HepG2 (cell line): ENCODE measurements at regions not wholly inside any gene's neighbourhood (a gene's known extent, or its start where the extent isn't known, plus 50 kb on each side); places are given as distances from the start of the nearest gene placed in this dataset.

Experiments
- ATAC-seq: fragments of 200-7000 bp; cut with Tn5 transposase; 3 replicates; pipeline ENCODE4 v1.9.1; 2020; ENCODE audit warnings: mild to moderate bottlenecking, moderate library complexity
- BruUV-seq: library from RNA; stranded (reverse); fragments of 400-500 nt; replicated peaks from 2 replicates; lab custom pipeline; 2021; lab: Mats Ljungman, UMichigan
- CTCF ChIA-PET: fragments of 300-600 bp; formaldehyde crosslinking; extraction: SDS; loops from one replicate; lab custom pipeline; 2021; ENCODE audit warnings: low total read pairs, inconsistent platforms, low intra/inter-chr PET ratio; lab: Yijun Ruan, JAX
- POLR2A ChIA-PET: fragments of 350-600 bp; sonication (Branson Sonifier 250); formaldehyde crosslinking; loops from one replicate; lab custom pipeline; 2020; ENCODE audit warnings: antibody characterized with exemption, inconsistent platforms; lab: Yijun Ruan, JAX
- DNase-seq: peaks from one replicate; pipeline ENCODE4 v3.0.0-alpha.2; 2015; ENCODE audit warnings: low spot score
- FAIRE-seq: peaks from 3 replicates; lab custom pipeline; 2011; peaks lifted over from hg19 to GRCh38; lab: Jason Lieb, UNC
- H2AFZ ChIP-seq: one replicate; pipeline ENCODE4 v1.6.1; 2011; ENCODE audit warnings: low read length, inconsistent platforms
- H3K27ac ChIP-seq: fragments of 300-600 bp; 3 replicates; pipeline ENCODE4 v1.8.0; 2011; ENCODE audit warnings: mixed run types, mild to moderate bottlenecking, mixed read lengths, low read length, inconsistent platforms; ENCODE audit not compliant: insufficient read depth; ENCODE audit errors: extremely low read length
- H3K27me3 ChIP-seq, 2 experiments: fragments of 200-600 bp in 1 of 2; 2 replicates in 1 of 2; 3 replicates in 1 of 2; pipeline versions ENCODE4 v1.6.0 to v1.8.0; 2011; ENCODE audit warnings: low read length in 2 of 2, mild to moderate bottlenecking in 2 of 2, moderate library complexity in 2 of 2, inconsistent platforms in 1 of 2; ENCODE audit not compliant: insufficient read depth in 2 of 2, control insufficient read depth in 1 of 2
- H3K36me3 ChIP-seq, 2 experiments: fragments of 200-600 bp in 1 of 2; replicated peaks in 1 of 2; 2 replicates in 1 of 2; 3 replicates in 1 of 2; pipeline versions ENCODE4 v1.5.1 to v1.8.0; 2011; ENCODE audit warnings: low read length in 2 of 2, inconsistent platforms in 1 of 2; ENCODE audit not compliant: insufficient read depth in 2 of 2, control insufficient read depth in 1 of 2
- H3K4me1 ChIP-seq: 2 replicates; pipeline ENCODE4 v1.5.1; 2012; ENCODE audit warnings: low read length, inconsistent platforms; ENCODE audit not compliant: insufficient read depth
- H3K4me2 ChIP-seq: 2 replicates; pipeline ENCODE4 v1.6.0; 2011; ENCODE audit warnings: low read depth, low read length, inconsistent platforms
- H3K4me3 ChIP-seq, 3 experiments: fragments of 200-600 bp in 1 of 3; sonication (generic), shearing (Covaris generic) in 1 of 3; replicated peaks in 1 of 3; 2 replicates each; pipeline ENCODE4 v1.5.1; 2011 to 2016; ENCODE audit warnings: low read length in 3 of 3, inconsistent platforms in 2 of 3, low read depth in 2 of 3, mild to moderate bottlenecking in 2 of 3, control low read depth in 1 of 3, mixed read lengths in 1 of 3; ENCODE audit not compliant: insufficient read depth in 1 of 3
- H3K79me2 ChIP-seq: one replicate; pipeline ENCODE4 v1.6.1; 2011; ENCODE audit warnings: low read length, inconsistent platforms; ENCODE audit not compliant: insufficient read depth
- H3K9ac ChIP-seq: 2 replicates; pipeline ENCODE4 v1.6.0; 2011; ENCODE audit warnings: mild to moderate bottlenecking, low read depth, low read length, inconsistent platforms; ENCODE audit not compliant: insufficient read depth
- H3K9me3 ChIP-seq: 2 replicates; pipeline ENCODE4 v1.5.1; 2012; ENCODE audit warnings: mild to moderate bottlenecking, low read length
- H4K20me1 ChIP-seq: 2 replicates; pipeline ENCODE4 v1.6.0; 2011; ENCODE audit warnings: inconsistent platforms, mild to moderate bottlenecking, low read length, moderate library complexity; ENCODE audit not compliant: insufficient read depth
- ATF7 ChIP-seq, 2 experiments: fragments of 450-650 bp in 1 of 2; sonication (generic) in 1 of 2; formaldehyde crosslinking in 1 of 2; IDR thresholded peaks; 2 replicates each; pipeline versions ENCODE4 v1.4.0 to v1.6.1; 2016 to 2020; ENCODE audit warnings: antibody characterized with exemption in 1 of 2, mild to moderate bottlenecking in 1 of 2, missing genetic modification reagents in 1 of 2
- CSRNP2 ChIP-seq: sonication (generic); formaldehyde crosslinking; conservative IDR thresholded peaks from 2 replicates; pipeline ENCODE4 v1.8.0; 2022; ENCODE audit warnings: low read depth, missing genetic modification reagents
- MYC ChIP-seq: sonication (generic); formaldehyde crosslinking; IDR thresholded peaks from 2 replicates; pipeline ENCODE4 v1.9.0; 2021; ENCODE audit warnings: missing genetic modification reagents, borderline replicate concordance
- NFIB ChIP-seq: sonication (generic); formaldehyde crosslinking; IDR thresholded peaks from 2 replicates; pipeline ENCODE4 v1.9.0; 2021; ENCODE audit warnings: missing genetic modification reagents, mild to moderate bottlenecking, borderline replicate concordance
- RELA ChIP-seq: sonication (generic); formaldehyde crosslinking; IDR thresholded peaks from 2 replicates; pipeline ENCODE4 v1.4.0; 2020; ENCODE audit warnings: missing genetic modification reagents
- THAP7 ChIP-seq: sonication (generic); formaldehyde crosslinking; IDR thresholded peaks from 2 replicates; pipeline ENCODE4 v1.8.1; 2023; ENCODE audit warnings: mild to moderate bottlenecking, missing genetic modification reagents
- ZNF280D ChIP-seq: sonication (generic); formaldehyde crosslinking; IDR thresholded peaks from 2 replicates; pipeline ENCODE4 v1.5.1; 2020; ENCODE audit warnings: mild to moderate bottlenecking, missing genetic modification reagents
- ZNF446 ChIP-seq: sonication (generic); formaldehyde crosslinking; IDR thresholded peaks from 2 replicates; pipeline ENCODE4 v1.5.0; 2020; ENCODE audit warnings: mild to moderate bottlenecking, missing genetic modification reagents
- WGBS: methylation state at CpG from one replicate; pipeline ENCODE4 v1.1.6; 2017; ENCODE audit warnings: low lambda C conversion rate; 5-methylcytosine and 5-hydroxymethylcytosine counted together
- in situ Hi-C: cut with HindIII; loops from 2 replicates; pipeline ENCODE4 v1.10.0; 2017; ENCODE audit warnings: low pct_unique_long_range_greater_than_20kb; ENCODE audit not compliant: extremely low pct_ligation_motif_present
- intact Hi-C: fragments of 100-400 bp; cut with micrococcal nuclease; formaldehyde crosslinking; loops from one replicate; pipeline ENCODE4 v1.10.0; 2022; ENCODE audit not compliant: unreplicated experiment
- TF ChIP-seq, protein P1 (sequence below): sonication (generic); formaldehyde crosslinking; IDR thresholded peaks from 2 replicates; pipeline ENCODE4 v1.4.0; 2020; ENCODE audit warnings: missing genetic modification reagents, mild to moderate bottlenecking, borderline replicate concordance
- TF ChIP-seq, protein P2 (sequence below): sonication (generic); formaldehyde crosslinking; IDR thresholded peaks from 2 replicates; pipeline ENCODE4 v1.4.0; 2020; ENCODE audit warnings: missing genetic modification reagents

DNA sequence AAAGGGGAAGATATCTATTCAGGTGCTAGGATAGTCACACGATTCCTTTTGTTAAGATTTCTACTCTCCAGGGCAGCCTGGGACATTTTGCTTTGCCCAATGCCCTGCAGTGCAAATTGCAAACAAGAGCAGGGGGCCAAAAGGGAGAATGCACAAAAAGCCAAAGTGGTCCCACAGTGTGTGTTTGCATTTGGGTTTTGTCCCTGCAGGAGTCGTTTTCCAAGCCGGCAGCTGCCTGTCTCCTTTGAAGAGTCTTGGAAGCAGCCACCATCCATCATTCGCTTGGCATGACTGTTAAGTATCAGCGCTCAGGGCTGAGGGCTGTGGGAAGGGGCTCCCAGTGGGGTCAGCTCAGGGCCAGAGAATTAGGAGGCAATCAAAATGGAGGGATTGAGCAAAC is 184.7 kb downstream of the MIAT start:
- Histone ChIP-seq H3K4me2 (no peak overlapping the region), H3K9ac (no peak overlapping the region), H3K4me3 (no peak overlapping the region), H4K20me1 (no peaks in the 10 kb centered on the region), H3K4me1 (no peaks in the 10 kb centered on the region)
- POLR2A ChIA-PET: no interaction called here
- DNase-seq: no peak
- intact Hi-C loops: no loop called here
- no peak for ATAC-seq
- TF ChIP-seq MYC (CRISPR knock-in tag): no peak
- TF ChIP-seq, protein P1, sequence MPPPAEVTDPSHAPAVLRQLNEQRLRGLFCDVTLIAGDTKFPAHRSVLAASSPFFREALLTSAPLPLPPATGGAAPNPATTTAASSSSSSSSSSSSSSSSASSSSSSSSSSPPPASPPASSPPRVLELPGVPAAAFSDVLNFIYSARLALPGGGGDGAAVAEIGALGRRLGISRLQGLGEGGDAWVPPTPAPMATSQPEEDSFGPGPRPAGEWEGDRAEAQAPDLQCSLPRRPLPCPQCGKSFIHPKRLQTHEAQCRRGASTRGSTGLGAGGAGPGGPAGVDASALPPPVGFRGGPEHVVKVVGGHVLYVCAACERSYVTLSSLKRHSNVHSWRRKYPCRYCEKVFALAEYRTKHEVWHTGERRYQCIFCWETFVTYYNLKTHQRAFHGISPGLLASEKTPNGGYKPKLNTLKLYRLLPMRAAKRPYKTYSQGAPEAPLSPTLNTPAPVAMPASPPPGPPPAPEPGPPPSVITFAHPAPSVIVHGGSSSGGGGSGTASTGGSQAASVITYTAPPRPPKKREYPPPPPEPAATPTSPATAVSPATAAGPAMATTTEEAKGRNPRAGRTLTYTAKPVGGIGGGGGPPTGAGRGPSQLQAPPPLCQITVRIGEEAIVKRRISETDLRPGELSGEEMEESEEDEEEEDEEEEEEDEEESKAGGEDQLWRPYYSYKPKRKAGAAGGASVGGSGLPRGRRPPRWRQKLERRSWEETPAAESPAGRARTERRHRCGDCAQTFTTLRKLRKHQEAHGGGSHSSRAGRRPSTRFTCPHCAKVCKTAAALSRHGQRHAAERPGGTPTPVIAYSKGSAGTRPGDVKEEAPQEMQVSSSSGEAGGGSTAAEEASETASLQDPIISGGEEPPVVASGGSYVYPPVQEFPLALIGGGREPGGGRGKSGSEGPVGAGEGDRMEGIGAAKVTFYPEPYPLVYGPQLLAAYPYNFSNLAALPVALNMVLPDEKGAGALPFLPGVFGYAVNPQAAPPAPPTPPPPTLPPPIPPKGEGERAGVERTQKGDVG: no peak
- TF ChIP-seq ATF7 (IDR thresholded peaks at IDR 0.05): no peak
- TF ChIP-seq ATF7 (CRISPR knock-in tag; IDR thresholded peaks at IDR 0.05): no peak
- TF ChIP-seq NFIB: no peak
- TF ChIP-seq, protein P2, sequence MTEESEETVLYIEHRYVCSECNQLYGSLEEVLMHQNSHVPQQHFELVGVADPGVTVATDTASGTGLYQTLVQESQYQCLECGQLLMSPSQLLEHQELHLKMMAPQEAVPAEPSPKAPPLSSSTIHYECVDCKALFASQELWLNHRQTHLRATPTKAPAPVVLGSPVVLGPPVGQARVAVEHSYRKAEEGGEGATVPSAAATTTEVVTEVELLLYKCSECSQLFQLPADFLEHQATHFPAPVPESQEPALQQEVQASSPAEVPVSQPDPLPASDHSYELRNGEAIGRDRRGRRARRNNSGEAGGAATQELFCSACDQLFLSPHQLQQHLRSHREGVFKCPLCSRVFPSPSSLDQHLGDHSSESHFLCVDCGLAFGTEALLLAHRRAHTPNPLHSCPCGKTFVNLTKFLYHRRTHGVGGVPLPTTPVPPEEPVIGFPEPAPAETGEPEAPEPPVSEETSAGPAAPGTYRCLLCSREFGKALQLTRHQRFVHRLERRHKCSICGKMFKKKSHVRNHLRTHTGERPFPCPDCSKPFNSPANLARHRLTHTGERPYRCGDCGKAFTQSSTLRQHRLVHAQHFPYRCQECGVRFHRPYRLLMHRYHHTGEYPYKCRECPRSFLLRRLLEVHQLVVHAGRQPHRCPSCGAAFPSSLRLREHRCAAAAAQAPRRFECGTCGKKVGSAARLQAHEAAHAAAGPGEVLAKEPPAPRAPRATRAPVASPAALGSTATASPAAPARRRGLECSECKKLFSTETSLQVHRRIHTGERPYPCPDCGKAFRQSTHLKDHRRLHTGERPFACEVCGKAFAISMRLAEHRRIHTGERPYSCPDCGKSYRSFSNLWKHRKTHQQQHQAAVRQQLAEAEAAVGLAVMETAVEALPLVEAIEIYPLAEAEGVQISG (CRISPR knock-in tag): no peak
- no peak for TF ChIP-seq ZNF280D (CRISPR knock-in tag)
- TF ChIP-seq RELA (CRISPR knock-in tag): no peak
- TF ChIP-seq ZNF446 (CRISPR knock-in tag): no peak
- no peak for TF ChIP-seq CSRNP2 (CRISPR knock-in tag)
- no peak for TF ChIP-seq THAP7 (CRISPR knock-in tag)
- TF ChIP-seq, all 625 proteins: peak for 0
- Histone ChIP-seq H3K79me2 (no peaks in the 10 kb centered on the region), H2AFZ (no peak overlapping the region), H3K27ac (no peak overlapping the region), H3K27me3 (0 out of 5 replicates have a peak, but pooled peaks cover 0 to 6% of the 10 kb centered on the region in 2 experiments), H3K36me3 (no peaks in the 10 kb centered on the region), H3K9me3 (no peaks in the 10 kb centered on the region)
- WGBS: 48% methylated on average over 5 of the region's 5 CpGs
- CTCF ChIA-PET: no interaction called here
- BruUV-seq: no TSS peak
- in situ Hi-C loops: no loop called here
- FAIRE-seq: no peak
